DMS53 treated with DMSO at 0.1 percent for 48 hours (cell line): ENCODE measurements at regions not wholly inside any gene's neighbourhood (a gene's known extent, or its start where the extent isn't known, plus 50 kb on each side); places are given as distances from the start of the nearest gene placed in this dataset.
"Not testable (repeated sequence)": the region's sequence is repeated elsewhere in the genome, so short reads cannot be mapped to it uniquely, and the experiment has no call there.

Experiments
- DNase-seq: peaks from one replicate; lab custom pipeline; 2025; ENCODE audit not compliant: unreplicated experiment; lab: John Stamatoyannopoulos, UW

- DNase-seq, result no peak
These were observed 51.1 kb upstream of the MIER3 start for GRCh38 chr5:57002959-57003485.

GRCh38 chr5:57003566-57003965 lies 51.6 kb upstream of the MIER3 start:
- DNase-seq, result not testable (repeated sequence)

GRCh38 chr5:57004800-57005199 lies 52.9 kb upstream of the MIER3 start:
- DNase-seq, result no peak

GRCh38 chr5:57007344-57007743 lies 55.4 kb upstream of the MIER3 start:
- DNase-seq, result no peak

- DNase-seq, result no peak
These were observed 57.9 kb upstream of the MIER3 start for GRCh38 chr5:57009811-57010210.

GRCh38 chr5:57010786-57011185 lies 58.9 kb upstream of the MIER3 start:
- DNase-seq, result no peak

- no peak for DNase-seq
These were observed 60.6 kb upstream of the MIER3 start for GRCh38 chr5:57012511-57012910.

GRCh38 chr5:57025961-57026360 lies 74.0 kb upstream of the MIER3 start:
- DNase-seq, result no peak

GRCh38 chr5:57028161-57028560 lies 76.2 kb upstream of the MIER3 start:
- DNase-seq, result no peak

- peak; percentile 90 for DNase-seq
These were observed 80.2 kb upstream of the MIER3 start for GRCh38 chr5:57032151-57032551.

- peak; percentile 56 for DNase-seq
These were observed 81.2 kb upstream of the MIER3 start for GRCh38 chr5:57033103-57033502.

- DNase-seq, result no peak
These were observed 81.6 kb upstream of the MIER3 start for GRCh38 chr5:57033503-57033902.

GRCh38 chr5:57034201-57034916 lies 82.4 kb upstream of the MIER3 start:
- no peak for DNase-seq

GRCh38 chr5:57035955-57036354 lies 84.0 kb upstream of the MIER3 start:
- no peak for DNase-seq

GRCh38 chr5:57036761-57037160 lies 84.8 kb upstream of the MIER3 start:
- DNase-seq, result peak; percentile 54

- no peak for DNase-seq
These were observed 85.4 kb upstream of the MIER3 start for GRCh38 chr5:57037355-57037754.

- no peak for DNase-seq
These were observed 89.6 kb upstream of the MIER3 start for GRCh38 chr5:57041570-57041969.

- DNase-seq, result peak; percentile 36
These were observed 90.6 kb upstream of the MIER3 start for GRCh38 chr5:57042524-57042931.

- no peak for DNase-seq
These were observed 102.2 kb upstream of the MIER3 start for GRCh38 chr5:57054135-57054534.

- DNase-seq, result no peak
These were observed 102.7 kb upstream of the MIER3 start for GRCh38 chr5:57054671-57055070.

GRCh38 chr5:57055731-57056130 lies 103.8 kb upstream of the MIER3 start:
- DNase-seq, result no peak

GRCh38 chr5:57063773-57064172 lies 110.1 kb upstream of the GPBP1 start:
- no peak for DNase-seq
